Stimulated activated naive CD8-positive, alpha-beta T cell treated with anti-CD3 and anti-CD28 coated beads, Interleukin-15, Interleukin-2, amounts not matched to agents 100 ng/mL and 50 ng/mL, for 24 hours (primary cell): ENCODE measurements at regions not wholly inside any gene's neighbourhood (a gene's known extent, or its start where the extent isn't known, plus 50 kb on each side); places are given as distances from the start of the nearest gene placed in this dataset.

Source experiments
- H3K27ac Mint-ChIP-seq: one replicate; pipeline ENCODE4 v1.8.0; 2021; ENCODE audit warnings: mild to moderate bottlenecking, mixed read lengths
- H3K27me3 Mint-ChIP-seq: one replicate; pipeline ENCODE4 v1.8.0; 2021; ENCODE audit warnings: mixed read lengths
- H3K36me3 Mint-ChIP-seq: one replicate; pipeline ENCODE4 v1.8.0; 2021; ENCODE audit warnings: low read depth, mixed read lengths
- H3K4me1 Mint-ChIP-seq: one replicate; pipeline ENCODE4 v1.8.0; 2021; ENCODE audit warnings: low read depth, mixed read lengths
- H3K4me3 Mint-ChIP-seq: one replicate; pipeline ENCODE4 v1.8.0; 2021; ENCODE audit warnings: mild to moderate bottlenecking, mixed read lengths
- H3K9me3 Mint-ChIP-seq: one replicate; pipeline ENCODE4 v1.8.0; 2021; ENCODE audit warnings: mixed read lengths

GRCh38 chr7:12769444-12769843, 82.0 kb downstream of the ARL4A start:
- H3K9me3 Mint-ChIP-seq: no peaks in the 10 kb centered on the region
- H3K27ac Mint-ChIP-seq: no peak overlapping the region
- H3K36me3 Mint-ChIP-seq: no peaks in the 10 kb centered on the region
- H3K27me3 Mint-ChIP-seq: peaks cover 11% of the 10 kb centered on the region
- H3K4me3 Mint-ChIP-seq: no peak overlapping the region
- no peaks in the 10 kb centered on the region for H3K4me1 Mint-ChIP-seq

GRCh38 chr7:12770227-12770975, 83.0 kb downstream of the ARL4A start:
- Mint-ChIP-seq H3K4me1 (no peaks in the 10 kb centered on the region), H3K27ac (no peak overlapping the region), H3K36me3 (no peaks in the 10 kb centered on the region), H3K27me3 (peaks cover 11% of the 10 kb centered on the region), H3K9me3 (no peaks in the 10 kb centered on the region), H3K4me3 (no peak overlapping the region)

DNA sequence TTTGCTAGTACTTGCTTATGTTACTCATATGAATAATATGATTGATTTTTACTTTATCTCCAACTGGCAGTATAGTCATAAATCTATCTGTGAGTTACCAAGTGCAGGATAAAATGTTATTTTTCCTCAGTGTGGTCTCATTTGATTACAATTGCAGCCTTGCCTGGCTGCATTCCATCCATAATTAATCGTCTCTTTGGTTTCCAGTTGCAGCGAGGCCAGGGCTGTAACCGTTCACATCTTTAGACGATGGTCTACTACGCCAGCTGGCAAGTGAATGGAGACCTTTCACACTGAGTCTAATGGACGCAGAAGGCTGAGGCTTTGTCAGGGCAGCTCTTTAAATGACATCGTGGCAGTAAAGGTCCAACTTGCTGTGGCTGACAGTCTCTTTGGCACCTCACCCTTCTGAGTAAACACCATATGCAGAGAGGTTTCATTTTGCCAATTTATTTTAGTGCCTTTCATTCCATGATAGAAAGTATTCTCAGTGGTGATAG, 84.0 kb downstream of the ARL4A start:
- Mint-ChIP-seq H3K4me3 (no peak overlapping the region), H3K9me3 (no peaks in the 10 kb centered on the region), H3K4me1 (no peaks in the 10 kb centered on the region), H3K27me3 (peaks cover 11% of the 10 kb centered on the region), H3K27ac (no peak overlapping the region), H3K36me3 (no peaks in the 10 kb centered on the region)

- peaks cover 11% of the 10 kb centered on the region for H3K27me3 Mint-ChIP-seq
- H3K9me3 Mint-ChIP-seq: no peaks in the 10 kb centered on the region
- H3K27ac Mint-ChIP-seq: no peak overlapping the region
- H3K36me3 Mint-ChIP-seq: no peaks in the 10 kb centered on the region
- H3K4me1 Mint-ChIP-seq: no peaks in the 10 kb centered on the region
- H3K4me3 Mint-ChIP-seq: no peak overlapping the region
These were observed 85.3 kb downstream of the ARL4A start for GRCh38 chr7:12772768-12773167.

- H3K4me3 Mint-ChIP-seq: no peak overlapping the region
- no peak overlapping the region for H3K27ac Mint-ChIP-seq
- no peaks in the 10 kb centered on the region for H3K4me1 Mint-ChIP-seq
- no peaks in the 10 kb centered on the region for H3K9me3 Mint-ChIP-seq
- peaks cover 2% of the 10 kb centered on the region for H3K27me3 Mint-ChIP-seq
- H3K36me3 Mint-ChIP-seq: no peaks in the 10 kb centered on the region
These were observed 89.8 kb downstream of the ARL4A start for GRCh38 chr7:12777257-12777656.

- no peaks in the 10 kb centered on the region for H3K9me3 Mint-ChIP-seq
- no peaks in the 10 kb centered on the region for H3K36me3 Mint-ChIP-seq
- H3K27me3 Mint-ChIP-seq: no peaks in the 10 kb centered on the region
- H3K27ac Mint-ChIP-seq: no peak overlapping the region
- no peak overlapping the region for H3K4me3 Mint-ChIP-seq
- no peaks in the 10 kb centered on the region for H3K4me1 Mint-ChIP-seq
These were observed 92.5 kb downstream of the ARL4A start for GRCh38 chr7:12779947-12780346.

- no peak overlapping the region for H3K4me3 Mint-ChIP-seq
- H3K36me3 Mint-ChIP-seq: no peaks in the 10 kb centered on the region
- H3K27ac Mint-ChIP-seq: no peak overlapping the region
- H3K4me1 Mint-ChIP-seq: no peaks in the 10 kb centered on the region
- no peaks in the 10 kb centered on the region for H3K27me3 Mint-ChIP-seq
- no peaks in the 10 kb centered on the region for H3K9me3 Mint-ChIP-seq
These were observed 96.1 kb downstream of the ARL4A start for GRCh38 chr7:12783421-12784095.

- Mint-ChIP-seq H3K27ac (no peak overlapping the region), H3K4me1 (no peaks in the 10 kb centered on the region), H3K36me3 (no peaks in the 10 kb centered on the region), H3K27me3 (no peaks in the 10 kb centered on the region), H3K4me3 (no peak overlapping the region), H3K9me3 (no peaks in the 10 kb centered on the region)
These were observed 98.0 kb downstream of the ARL4A start for GRCh38 chr7:12785473-12785872.

GRCh38 chr7:12786494-12786893, 99.1 kb downstream of the ARL4A start:
- no peak overlapping the region for H3K4me3 Mint-ChIP-seq
- H3K27me3 Mint-ChIP-seq: no peaks in the 10 kb centered on the region
- no peaks in the 10 kb centered on the region for H3K36me3 Mint-ChIP-seq
- H3K4me1 Mint-ChIP-seq: no peaks in the 10 kb centered on the region
- no peaks in the 10 kb centered on the region for H3K9me3 Mint-ChIP-seq
- H3K27ac Mint-ChIP-seq: no peak overlapping the region

DNA sequence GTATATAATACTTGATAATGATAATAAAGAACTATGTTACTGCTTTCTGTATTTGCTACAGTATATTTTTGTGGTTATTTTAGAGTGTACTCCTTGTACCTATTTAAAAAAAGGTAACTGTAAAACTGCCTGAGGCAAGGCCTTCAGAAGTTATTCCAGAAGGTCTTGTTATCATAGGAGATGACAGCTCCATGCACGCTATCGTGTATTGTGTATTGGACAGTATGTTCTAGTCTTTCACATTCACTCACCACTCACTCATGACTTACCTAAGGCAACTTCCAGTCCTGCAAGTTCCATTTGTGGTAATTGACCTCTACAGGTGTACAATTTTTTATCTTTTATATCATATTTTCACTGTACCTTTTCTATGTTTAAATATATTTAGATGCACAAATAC, 100.7 kb downstream of the ARL4A start:
- H3K9me3 Mint-ChIP-seq: no peaks in the 10 kb centered on the region

DNA sequence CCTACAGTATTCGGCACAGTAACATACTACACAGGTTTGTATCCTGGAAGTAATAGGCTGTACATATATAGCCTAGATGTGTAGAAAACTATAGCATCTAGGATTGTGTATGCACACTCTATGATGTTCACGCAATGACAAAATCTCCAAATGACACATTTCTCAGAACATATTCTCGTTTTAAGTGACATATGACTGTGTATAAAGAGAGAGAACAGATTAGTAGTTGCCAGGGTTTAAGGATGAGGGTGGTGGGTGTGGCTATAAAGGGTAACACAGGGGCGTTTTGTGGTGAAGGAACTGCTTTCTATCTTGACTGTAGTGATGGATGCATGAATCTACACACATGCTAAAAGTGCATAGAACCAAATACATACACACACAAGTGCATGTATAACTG, 101.2 kb downstream of the ARL4A start:
- H3K36me3 Mint-ChIP-seq: no peaks in the 10 kb centered on the region
- H3K9me3 Mint-ChIP-seq: no peaks in the 10 kb centered on the region
- no peaks in the 10 kb centered on the region for H3K27me3 Mint-ChIP-seq
- H3K4me1 Mint-ChIP-seq: no peaks in the 10 kb centered on the region
- no peak overlapping the region for H3K4me3 Mint-ChIP-seq
- no peak overlapping the region for H3K27ac Mint-ChIP-seq

More for the DNA sequence above, 100.7 kb downstream of the ARL4A start:
- H3K27me3 Mint-ChIP-seq: no peaks in the 10 kb centered on the region
- H3K27ac Mint-ChIP-seq: no peak overlapping the region
- H3K36me3 Mint-ChIP-seq: no peaks in the 10 kb centered on the region
- no peak overlapping the region for H3K4me3 Mint-ChIP-seq
- H3K4me1 Mint-ChIP-seq: no peaks in the 10 kb centered on the region

DNA sequence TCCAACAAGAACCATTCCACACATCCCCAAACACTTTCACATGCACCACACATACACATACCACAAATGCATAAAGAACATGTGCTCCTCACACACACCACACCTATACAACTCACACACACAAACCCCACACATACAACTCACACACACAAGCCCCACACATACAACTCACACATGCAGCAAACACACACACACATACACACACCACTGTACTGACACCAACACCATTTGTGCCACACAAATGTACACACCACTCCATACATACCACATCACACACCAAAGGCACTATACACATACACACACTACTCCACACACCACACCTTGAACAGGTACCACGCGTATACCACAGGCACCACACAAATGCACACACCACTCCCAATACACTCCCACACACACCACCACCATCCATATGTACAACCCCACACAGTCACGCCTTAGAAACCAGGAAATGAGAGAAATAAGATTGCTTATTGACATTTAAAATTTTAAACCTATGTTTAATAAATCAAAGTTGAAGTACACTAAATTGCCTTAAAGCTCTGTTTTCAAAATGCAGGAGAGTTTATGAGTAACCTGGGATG, 107.4 kb downstream of the ARL4A start:
- no peaks in the 10 kb centered on the region for H3K27me3 Mint-ChIP-seq
- H3K4me3 Mint-ChIP-seq: no peak overlapping the region
- no peaks in the 10 kb centered on the region for H3K9me3 Mint-ChIP-seq
- no peaks in the 10 kb centered on the region for H3K4me1 Mint-ChIP-seq
- no peaks in the 10 kb centered on the region for H3K36me3 Mint-ChIP-seq
- no peak overlapping the region for H3K27ac Mint-ChIP-seq

GRCh38 chr7:12796397-12797127, 109.1 kb downstream of the ARL4A start:
- no peak overlapping the region for H3K4me3 Mint-ChIP-seq
- no peaks in the 10 kb centered on the region for H3K36me3 Mint-ChIP-seq
- H3K27ac Mint-ChIP-seq: no peak overlapping the region
- no peaks in the 10 kb centered on the region for H3K27me3 Mint-ChIP-seq
- no peaks in the 10 kb centered on the region for H3K4me1 Mint-ChIP-seq
- H3K9me3 Mint-ChIP-seq: no peaks in the 10 kb centered on the region

DNA sequence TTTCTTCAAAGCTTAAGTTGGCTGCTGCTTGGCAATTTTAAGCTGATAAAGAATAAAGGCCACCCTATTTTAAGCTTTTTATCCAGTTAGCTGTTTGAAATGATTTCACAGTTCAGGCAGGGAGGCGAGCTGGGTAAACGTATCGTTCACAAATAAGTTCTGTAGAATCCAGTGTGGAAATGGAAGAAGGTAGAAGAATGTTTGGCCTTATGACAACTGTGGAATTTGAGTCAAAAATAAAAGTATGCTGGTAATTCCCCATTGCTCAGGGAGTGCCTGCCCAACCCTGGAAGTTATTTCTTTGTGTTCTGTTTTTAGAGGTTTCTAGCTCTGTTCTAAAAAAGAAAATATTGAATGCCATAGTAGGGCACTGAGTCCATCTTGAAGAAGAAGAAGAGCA, 113.1 kb downstream of the ARL4A start:
- Mint-ChIP-seq H3K4me3 (no peak overlapping the region), H3K27me3 (no peaks in the 10 kb centered on the region), H3K36me3 (no peaks in the 10 kb centered on the region), H3K4me1 (no peaks in the 10 kb centered on the region), H3K9me3 (no peaks in the 10 kb centered on the region), H3K27ac (no peak overlapping the region)

GRCh38 chr7:12801107-12801506, 113.7 kb downstream of the ARL4A start:
- no peaks in the 10 kb centered on the region for H3K9me3 Mint-ChIP-seq

More at GRCh38 chr7:12801107-12801506, 113.7 kb downstream of the ARL4A start:
- H3K36me3 Mint-ChIP-seq: no peaks in the 10 kb centered on the region
- H3K27me3 Mint-ChIP-seq: no peaks in the 10 kb centered on the region
- no peak overlapping the region for H3K27ac Mint-ChIP-seq
- H3K4me1 Mint-ChIP-seq: no peaks in the 10 kb centered on the region
- no peak overlapping the region for H3K4me3 Mint-ChIP-seq
